Activated B cell treated with CpG ODN at 0.5 μM for 24 hours (primary cell): ENCODE measurements at regions not wholly inside any gene's neighbourhood (a gene's known extent, or its start where the extent isn't known, plus 50 kb on each side); places are given as distances from the start of the nearest gene placed in this dataset.
"Not testable (repeated sequence)": the region's sequence is repeated elsewhere in the genome, so short reads cannot be mapped to it uniquely, and the experiment has no call there.

Experiments
- ATAC-seq: fragments of 200-7000 bp; cut with Tn5 transposase; one replicate; pipeline ENCODE4 v1.10.0; 2021; ENCODE audit warnings: low read depth, mild to moderate bottlenecking, moderate library complexity
- CTCF ChIA-PET: fragments of 350-600 bp; sonication (Branson Sonifier 250); formaldehyde crosslinking; loops from one replicate; lab custom pipeline; 2021; ENCODE audit warnings: antibody characterized with exemption; lab: Charles Lee
- POLR2A ChIA-PET: fragments of 350-600 bp; sonication (Branson Sonifier 250); formaldehyde crosslinking; loops from one replicate; lab custom pipeline; 2021; ENCODE audit warnings: antibody characterized with exemption; lab: Charles Lee
- DNase-seq: peaks from one replicate; pipeline ENCODE4 v3.0.0; 2022
- H3K27ac Mint-ChIP-seq: one replicate; pipeline ENCODE4 v1.8.0; 2020; ENCODE audit warnings: mixed read lengths
- H3K27me3 Mint-ChIP-seq: one replicate; pipeline ENCODE4 v1.8.0; 2021; ENCODE audit warnings: mixed read lengths
- H3K36me3 Mint-ChIP-seq: one replicate; pipeline ENCODE4 v1.8.0; 2021; ENCODE audit warnings: low read depth, mixed read lengths
- H3K4me1 Mint-ChIP-seq: one replicate; pipeline ENCODE4 v1.8.0; 2021; ENCODE audit warnings: mixed read lengths
- H3K4me3 Mint-ChIP-seq: one replicate; pipeline ENCODE4 v1.8.0; 2020; ENCODE audit warnings: mild to moderate bottlenecking, mixed read lengths
- H3K9me3 Mint-ChIP-seq: one replicate; pipeline ENCODE4 v1.8.0; 2020; ENCODE audit warnings: mixed read lengths
- CTCF ChIP-seq: fragments of 200-600 bp; IDR thresholded peaks from one replicate; pipeline ENCODE4 v1.8.0; 2022; ENCODE audit warnings: antibody characterized with exemption, mild to moderate bottlenecking
- intact Hi-C: fragments of 100-400 bp; cut with micrococcal nuclease; formaldehyde crosslinking; loops from one replicate; pipeline ENCODE4 v1.15.1; 2024

GRCh38 chr9:27676827-27677226 lies 103.5 kb upstream of the C9orf72 start:
- H3K4me3 Mint-ChIP-seq, result no peak overlapping the region
- H3K4me1 Mint-ChIP-seq, result no peaks in the 10 kb centered on the region
- no peak for ATAC-seq
- no peak for DNase-seq
- POLR2A ChIA-PET, result no interaction called here
- H3K27me3 Mint-ChIP-seq, result peaks cover 12% of the 10 kb centered on the region
- H3K9me3 Mint-ChIP-seq, result no peaks in the 10 kb centered on the region
- H3K36me3 Mint-ChIP-seq, result no peaks in the 10 kb centered on the region
- TF ChIP-seq CTCF, result no peak
- intact Hi-C loops, result no loop called here
- no peak overlapping the region for H3K27ac Mint-ChIP-seq
- CTCF ChIA-PET, result no interaction called here

DNA sequence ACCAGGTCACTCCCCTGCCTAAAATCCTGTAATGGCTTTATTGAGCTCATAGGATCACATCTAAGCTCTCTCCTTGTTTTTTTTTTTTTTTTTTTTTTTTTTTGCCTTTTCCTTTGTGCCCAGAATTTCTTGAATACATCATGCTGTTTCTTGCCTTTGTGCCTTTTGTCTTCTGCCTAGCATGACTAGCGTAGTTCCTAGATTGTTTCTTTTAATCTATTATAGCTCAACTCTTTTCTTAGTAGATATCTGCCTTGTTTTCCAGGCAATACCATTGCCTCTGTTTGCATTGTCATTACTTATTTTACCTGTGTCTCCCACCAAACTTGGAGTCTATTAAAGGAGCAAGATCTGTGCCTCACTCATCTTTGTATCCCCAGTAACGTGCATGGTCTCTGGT lies 106.1 kb upstream of the C9orf72 start:
- DNase-seq (no peak), ATAC-seq (no peak)
- no peaks in the 10 kb centered on the region for H3K36me3 Mint-ChIP-seq
- intact Hi-C loops, result no loop called here
- H3K27me3 Mint-ChIP-seq, result peaks cover 5% of the 10 kb centered on the region
- no peaks in the 10 kb centered on the region for H3K4me1 Mint-ChIP-seq
- ChIA-PET CTCF (no interaction called here), POLR2A (no interaction called here)
- no peaks in the 10 kb centered on the region for H3K9me3 Mint-ChIP-seq
- no peak overlapping the region for H3K4me3 Mint-ChIP-seq
- no peak overlapping the region for H3K27ac Mint-ChIP-seq
- TF ChIP-seq CTCF, result no peak

- POLR2A ChIA-PET, result no interaction called here
- peaks cover 6% of the 10 kb centered on the region for H3K27me3 Mint-ChIP-seq
- no peak for TF ChIP-seq CTCF
- CTCF ChIA-PET, result no interaction called here
- no peaks in the 10 kb centered on the region for H3K36me3 Mint-ChIP-seq
- intact Hi-C loops, result no loop called here
- H3K4me1 Mint-ChIP-seq, result no peaks in the 10 kb centered on the region
- H3K27ac Mint-ChIP-seq, result no peak overlapping the region
- H3K4me3 Mint-ChIP-seq, result no peak overlapping the region
- no peaks in the 10 kb centered on the region for H3K9me3 Mint-ChIP-seq
- no peak for DNase-seq
- ATAC-seq, result no peak
These were observed 109.9 kb upstream of the C9orf72 start for GRCh38 chr9:27683181-27683580.

DNA sequence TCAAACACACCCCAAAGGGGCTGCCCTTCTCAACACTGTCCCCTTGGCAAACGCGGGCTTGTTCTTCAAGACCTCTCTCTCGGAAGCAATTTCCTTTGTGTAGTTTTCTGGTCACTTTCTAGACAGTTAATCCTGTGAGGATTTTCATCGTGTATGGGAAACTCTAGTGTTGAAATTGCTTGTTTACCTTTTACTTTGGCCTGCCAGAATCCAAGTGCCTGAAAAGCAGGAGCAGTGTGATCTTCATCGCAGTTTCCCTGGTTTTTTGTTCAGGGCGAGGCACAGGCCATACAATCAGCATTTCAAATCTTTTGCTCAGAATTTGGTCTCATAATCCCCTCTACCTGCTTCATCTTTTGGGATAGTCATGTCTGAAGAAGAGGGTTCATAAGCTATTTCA lies 115.7 kb upstream of the C9orf72 start:
- no peaks in the 10 kb centered on the region for H3K9me3 Mint-ChIP-seq
- H3K27ac Mint-ChIP-seq, result no peak overlapping the region
- no peak for ATAC-seq
- no peak for TF ChIP-seq CTCF
- peaks cover 11% of the 10 kb centered on the region for H3K27me3 Mint-ChIP-seq
- CTCF ChIA-PET, result no interaction called here
- intact Hi-C loops, result no loop called here
- no peaks in the 10 kb centered on the region for H3K4me1 Mint-ChIP-seq
- POLR2A ChIA-PET, result no interaction called here
- H3K4me3 Mint-ChIP-seq, result no peak overlapping the region
- DNase-seq, result no peak
- no peaks in the 10 kb centered on the region for H3K36me3 Mint-ChIP-seq

GRCh38 chr9:27690816-27691215 lies 117.5 kb upstream of the C9orf72 start:
- H3K36me3 Mint-ChIP-seq, ATAC-seq, POLR2A ChIA-PET, H3K27ac Mint-ChIP-seq, H3K27me3 Mint-ChIP-seq, H3K4me3 Mint-ChIP-seq, CTCF ChIA-PET, DNase-seq, H3K4me1 Mint-ChIP-seq, H3K9me3 Mint-ChIP-seq, intact Hi-C loops: not testable (repeated sequence)

DNA sequence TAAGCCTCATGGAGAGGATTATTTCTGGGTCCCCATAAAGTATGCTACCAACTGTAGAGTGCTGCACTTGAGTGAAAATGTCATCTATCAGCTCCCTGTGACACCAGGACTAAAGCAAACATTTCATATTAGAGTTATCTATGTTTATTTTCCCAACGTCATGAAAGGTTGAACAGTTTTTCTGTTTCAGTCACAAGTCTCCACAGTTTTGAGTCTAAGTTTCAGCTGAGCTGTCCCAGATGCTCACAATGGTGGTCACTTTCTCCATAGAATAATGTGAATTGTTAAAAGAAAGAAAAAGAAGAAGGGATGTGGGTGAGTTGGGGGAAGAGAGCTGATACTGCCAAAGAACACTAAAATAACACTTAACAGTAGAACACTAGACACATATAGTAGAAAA lies 126.3 kb upstream of the C9orf72 start:
- Mint-ChIP-seq H3K27ac (no peak overlapping the region), H3K4me1 (no peaks in the 10 kb centered on the region), H3K36me3 (no peaks in the 10 kb centered on the region), H3K4me3 (no peak overlapping the region), H3K27me3 (no peaks in the 10 kb centered on the region), H3K9me3 (no peaks in the 10 kb centered on the region)
- ChIA-PET CTCF (no interaction called here), POLR2A (no interaction called here)
- ATAC-seq (no peak), DNase-seq (no peak)
- TF ChIP-seq CTCF, result no peak
- intact Hi-C loops, result no loop called here
